Upper lobe of right lung (tissue), 1 donor: ENCODE measurements at regions not wholly inside any gene's neighbourhood (a gene's known extent, or its start where the extent isn't known, plus 50 kb on each side); places are given as distances from the start of the nearest gene placed in this dataset.

Experiments
- ATAC-seq: fragments of 200-7000 bp; cut with Tn5 transposase; one replicate; pipeline ENCODE4 v1.9.1; 2020; ENCODE audit warnings: mild to moderate bottlenecking, moderate library complexity
- DNase-seq: peaks from one replicate; pipeline ENCODE4 v3.0.0-alpha.2; 2020
- H3K27ac ChIP-seq: fragments of 200-600 bp; one replicate; pipeline ENCODE4 v1.8.0; 2022
- H3K27me3 ChIP-seq: fragments of 200-600 bp; one replicate; pipeline ENCODE4 v1.8.0; 2022; ENCODE audit warnings: mild to moderate bottlenecking
- H3K36me3 ChIP-seq: fragments of 200-600 bp; one replicate; pipeline ENCODE4 v1.8.0; 2022
- H3K4me1 ChIP-seq: fragments of 200-600 bp; one replicate; pipeline ENCODE4 v1.8.0; 2022
- H3K4me3 ChIP-seq: fragments of 200-600 bp; one replicate; pipeline ENCODE4 v1.8.0; 2022; ENCODE audit warnings: mild to moderate bottlenecking
- H3K9me3 ChIP-seq: fragments of 200-600 bp; one replicate; pipeline ENCODE4 v1.8.0; 2022
- CTCF ChIP-seq: fragments of 200-600 bp; IDR thresholded peaks from one replicate; pipeline ENCODE4 v1.8.0; 2022; ENCODE audit warnings: antibody characterized with exemption
- intact Hi-C: fragments of 100-400 bp; cut with DNase I; formaldehyde crosslinking; loops from one replicate; pipeline ENCODE4 v1.11.0; 2022
- donor health status: DM: no; HTN: yes; CAD: no; lungs with severe emphysema.

DNA sequence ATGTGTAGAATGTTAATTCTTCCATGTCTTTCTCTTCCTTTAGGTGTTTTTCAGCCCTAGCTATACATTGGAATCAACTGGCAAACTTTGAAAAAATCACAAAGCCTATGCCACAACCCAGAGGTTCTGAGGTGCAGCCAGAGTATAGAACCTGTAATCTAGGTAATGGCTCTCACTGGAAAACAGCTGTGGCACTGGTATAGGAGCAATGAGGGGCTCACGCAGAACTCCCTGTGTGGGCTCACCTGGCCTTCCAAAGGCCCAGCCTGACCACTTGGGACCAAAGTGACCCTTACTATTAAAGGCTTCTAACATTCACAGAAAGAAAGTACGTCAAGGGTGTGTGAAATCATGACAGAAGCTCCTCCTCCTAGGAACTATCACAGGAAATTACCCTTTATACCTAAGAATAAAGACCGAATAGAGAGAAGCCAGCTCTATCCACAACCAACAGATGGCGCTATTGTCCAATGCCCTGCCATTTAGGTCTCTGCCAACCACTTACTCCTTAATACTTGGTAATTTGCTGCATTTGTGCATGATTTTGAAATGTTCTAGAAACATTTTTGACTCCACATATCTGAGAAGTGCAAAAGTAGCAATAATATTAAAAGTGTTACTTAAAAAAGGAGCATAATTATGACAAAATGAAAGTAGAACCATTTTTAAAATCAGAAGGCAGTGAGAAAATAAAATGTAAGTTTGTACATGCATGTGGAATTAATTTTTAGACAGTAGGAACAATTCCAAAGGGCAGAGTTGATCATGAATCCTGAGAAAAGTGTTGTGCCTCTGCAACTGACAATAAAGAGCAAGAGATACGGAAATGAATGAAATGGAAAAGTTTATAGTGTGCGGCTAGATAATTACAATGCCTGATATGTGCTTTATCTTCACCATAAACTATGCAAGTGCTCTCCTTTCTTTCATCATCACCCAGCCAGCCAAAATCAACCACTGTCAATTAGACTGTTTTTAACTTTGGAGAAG lies 93.1 kb upstream of the HAO2 start:
- no peaks in the 10 kb centered on the region for H3K36me3 ChIP-seq
- intact Hi-C loops = no loop called here
- no peaks in the 10 kb centered on the region for H3K27me3 ChIP-seq
- no peaks in the 10 kb centered on the region for H3K9me3 ChIP-seq
- DNase-seq (no peak), ATAC-seq (peak; percentile 77)
- H3K4me1 ChIP-seq = no peaks in the 10 kb centered on the region
- no peak overlapping the region for H3K27ac ChIP-seq
- H3K4me3 ChIP-seq = no peak overlapping the region
- TF ChIP-seq CTCF = peak; percentile 72

DNA sequence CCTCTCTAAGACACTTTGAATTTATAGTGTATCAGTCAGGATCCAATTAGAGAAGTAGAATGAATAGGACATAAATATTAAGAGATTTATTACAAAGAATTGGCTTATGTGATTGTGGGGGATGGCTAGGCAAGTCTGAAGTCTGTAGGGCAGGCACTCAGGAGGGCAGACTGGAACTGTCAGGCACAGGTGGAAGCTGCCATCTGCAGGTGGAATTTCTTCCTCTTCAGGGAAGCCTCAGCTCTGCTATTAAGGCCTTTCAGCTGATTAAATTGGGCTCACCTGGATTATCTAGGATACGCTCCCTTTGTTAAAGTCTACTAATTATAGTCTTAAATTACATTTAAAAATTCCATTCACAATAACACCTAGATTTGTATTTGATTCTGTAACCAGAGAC lies 92.0 kb upstream of the HAO2 start:
- intact Hi-C loops = no loop called here
- Histone ChIP-seq H3K4me3 (no peak overlapping the region), H3K36me3 (no peaks in the 10 kb centered on the region), H3K9me3 (no peaks in the 10 kb centered on the region), H3K4me1 (no peaks in the 10 kb centered on the region), H3K27me3 (no peaks in the 10 kb centered on the region), H3K27ac (no peak overlapping the region)
- DNase-seq = no peak
- TF ChIP-seq CTCF = no peak
- no peak for ATAC-seq

- DNase-seq (no peak), ATAC-seq (no peak)
- H3K4me3 ChIP-seq = no peak overlapping the region
- H3K9me3 ChIP-seq = no peaks in the 10 kb centered on the region
- H3K27me3 ChIP-seq = no peaks in the 10 kb centered on the region
- intact Hi-C loops = no loop called here
- TF ChIP-seq CTCF = no peak
- no peaks in the 10 kb centered on the region for H3K4me1 ChIP-seq
- no peaks in the 10 kb centered on the region for H3K36me3 ChIP-seq
- no peak overlapping the region for H3K27ac ChIP-seq
Observed at GRCh38 chr1:119279456-119280381, 88.9 kb upstream of the HAO2 start.

- Histone ChIP-seq H3K27ac (no peak overlapping the region), H3K9me3 (no peaks in the 10 kb centered on the region), H3K27me3 (no peaks in the 10 kb centered on the region), H3K36me3 (no peaks in the 10 kb centered on the region), H3K4me3 (no peak overlapping the region), H3K4me1 (no peaks in the 10 kb centered on the region)
- intact Hi-C loops = no loop called here
- DNase-seq = no peak
- ATAC-seq = no peak
- TF ChIP-seq CTCF = no peak
Observed at GRCh38 chr1:119285482-119285881, 83.1 kb upstream of the HAO2 start.

DNA sequence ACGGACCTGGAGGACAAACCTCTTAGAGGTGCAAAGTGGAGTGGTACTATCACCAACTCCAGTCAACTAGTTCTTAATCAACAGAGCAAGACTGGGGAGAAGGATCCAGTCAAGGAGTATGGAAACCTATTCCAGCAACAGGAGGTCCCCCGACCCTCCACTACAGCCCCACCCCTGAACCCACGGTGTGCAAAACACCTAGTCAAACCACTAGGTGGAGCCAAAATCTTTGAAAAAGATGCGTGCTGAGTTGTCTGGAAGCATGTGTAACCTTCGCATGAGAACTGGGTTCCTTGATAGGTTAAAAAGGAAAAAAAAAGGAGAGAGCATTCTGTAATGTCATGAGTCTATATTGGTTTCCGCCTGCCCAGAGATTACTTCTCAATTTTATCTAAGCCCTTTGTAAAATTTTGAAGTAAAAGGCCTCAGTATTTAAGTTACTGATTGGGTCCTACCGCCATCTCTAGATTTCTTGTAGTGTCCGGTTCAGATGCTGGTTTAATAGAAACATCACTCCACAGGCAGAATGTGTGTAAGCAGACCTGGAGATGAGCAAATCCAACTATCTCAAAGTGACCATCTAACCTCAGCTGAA lies 81.9 kb upstream of the HAO2 start:
- Histone ChIP-seq H3K27ac (no peak overlapping the region), H3K4me3 (no peak overlapping the region), H3K4me1 (no peaks in the 10 kb centered on the region), H3K36me3 (no peaks in the 10 kb centered on the region), H3K9me3 (no peaks in the 10 kb centered on the region), H3K27me3 (no peaks in the 10 kb centered on the region)
- ATAC-seq = peak; percentile 34
- DNase-seq = no peak
- peak; percentile 46 for TF ChIP-seq CTCF
- intact Hi-C loops = no loop called here
